Osteoblast (primary cell): ENCODE measurements at regions not wholly inside any gene's neighbourhood (a gene's known extent, or its start where the extent isn't known, plus 50 kb on each side); places are given as distances from the start of the nearest gene placed in this dataset.

Experiments used
- DNase-seq: peaks from one replicate; pipeline ENCODE4 v3.0.0; 2011; ENCODE audit warnings: low spot score, mixed read lengths; ENCODE audit not compliant: insufficient read length; ENCODE audit errors: missing footprints
- H2AFZ ChIP-seq: 2 replicates; pipeline ENCODE4 v1.6.0; 2011; ENCODE audit warnings: mild to moderate bottlenecking, low read length
- H3K27ac ChIP-seq: 2 replicates; pipeline ENCODE4 v1.5.1; 2011; ENCODE audit warnings: mild to moderate bottlenecking, low read depth, low read length, moderate library complexity
- H3K27me3 ChIP-seq: 2 replicates; pipeline ENCODE4 v1.6.0; 2012; ENCODE audit warnings: mild to moderate bottlenecking, control low read depth, inconsistent platforms, low read length, moderate library complexity; ENCODE audit not compliant: insufficient read depth
- H3K36me3 ChIP-seq: 2 replicates; pipeline ENCODE4 v1.5.1; 2011; ENCODE audit warnings: mild to moderate bottlenecking, low read length, control low read depth, moderate library complexity; ENCODE audit not compliant: insufficient read depth
- H3K4me1 ChIP-seq: 2 replicates; pipeline ENCODE4 v1.5.1; 2011; ENCODE audit warnings: mild to moderate bottlenecking, low read length, control low read depth, moderate library complexity; ENCODE audit not compliant: insufficient read depth
- H3K4me2 ChIP-seq: 2 replicates; pipeline ENCODE4 v1.6.0; 2011; ENCODE audit warnings: mild to moderate bottlenecking, low read length; ENCODE audit not compliant: insufficient read depth
- H3K4me3 ChIP-seq: fragments of 200-600 bp; sonication (generic); 3 replicates; pipeline ENCODE4 v1.5.1; 2012; ENCODE audit warnings: mild to moderate bottlenecking, low read length, inconsistent platforms; ENCODE audit not compliant: insufficient read depth
- H3K79me2 ChIP-seq: 2 replicates; pipeline ENCODE4 v1.6.0; 2012; ENCODE audit warnings: mild to moderate bottlenecking, low read length, control low read depth, inconsistent platforms; ENCODE audit not compliant: insufficient read depth
- H3K9me3 ChIP-seq: 2 replicates; pipeline ENCODE4 v1.5.1; 2011; ENCODE audit warnings: low read depth, low read length, control low read depth
- H4K20me1 ChIP-seq: 2 replicates; pipeline ENCODE4 v1.6.0; 2012; ENCODE audit warnings: mild to moderate bottlenecking, low read length, control low read depth; ENCODE audit not compliant: insufficient read depth
- CTCF ChIP-seq: IDR thresholded peaks from 2 replicates; pipeline ENCODE4 v1.5.1; 2011; ENCODE audit warnings: mild to moderate bottlenecking, low read depth, low read length, moderate library complexity; ENCODE audit errors: extremely low read depth

GRCh38 chr13:31056644-31057271 is 104.9 kb downstream of the HSPH1 start:
- peak; percentile 32 for TF ChIP-seq CTCF
- H3K4me2 ChIP-seq: peak overlapping the region; percentile 37
- H3K27ac ChIP-seq: no peak overlapping the region
- peaks cover 6% of the 10 kb centered on the region for H3K27me3 ChIP-seq
- no peaks in the 10 kb centered on the region for H3K36me3 ChIP-seq
- no peak overlapping the region for H3K4me3 ChIP-seq
- no peaks in the 10 kb centered on the region for H3K4me1 ChIP-seq
- H4K20me1 ChIP-seq: no peaks in the 10 kb centered on the region
- no peaks in the 10 kb centered on the region for H3K79me2 ChIP-seq
- no peaks in the 10 kb centered on the region for H3K9me3 ChIP-seq
- H2AFZ ChIP-seq: no peak overlapping the region
- no peak for DNase-seq

GRCh38 chr13:31055589-31055988 is 106.1 kb downstream of the HSPH1 start:
- H2AFZ ChIP-seq: no peak overlapping the region
- TF ChIP-seq CTCF: no peak
- no peaks in the 10 kb centered on the region for H3K36me3 ChIP-seq

GRCh38 chr13:31054632-31055031 is 107.1 kb downstream of the HSPH1 start:
- Histone ChIP-seq H3K4me2 (no peak overlapping the region), H3K4me3 (no peak overlapping the region), H3K27me3 (peaks cover 6% of the 10 kb centered on the region), H3K9me3 (no peaks in the 10 kb centered on the region), H3K4me1 (peaks cover 11% of the 10 kb centered on the region), H3K27ac (no peak overlapping the region), H2AFZ (no peak overlapping the region), H3K36me3 (no peaks in the 10 kb centered on the region), H3K79me2 (no peaks in the 10 kb centered on the region), H4K20me1 (no peaks in the 10 kb centered on the region)
- TF ChIP-seq CTCF: no peak
- no peak for DNase-seq

More at GRCh38 chr13:31055589-31055988, 106.1 kb downstream of the HSPH1 start:
- DNase-seq: no peak
- peaks cover 6% of the 10 kb centered on the region for H3K4me1 ChIP-seq
- H3K4me3 ChIP-seq: no peak overlapping the region
- no peaks in the 10 kb centered on the region for H4K20me1 ChIP-seq
- no peak overlapping the region for H3K4me2 ChIP-seq
- no peaks in the 10 kb centered on the region for H3K79me2 ChIP-seq
- no peaks in the 10 kb centered on the region for H3K9me3 ChIP-seq
- H3K27me3 ChIP-seq: peaks cover 6% of the 10 kb centered on the region
- H3K27ac ChIP-seq: no peak overlapping the region

- H3K79me2 ChIP-seq: no peaks in the 10 kb centered on the region
- H3K4me2 ChIP-seq: no peak overlapping the region
- H3K36me3 ChIP-seq: no peaks in the 10 kb centered on the region
- TF ChIP-seq CTCF: no peak
- no peak overlapping the region for H3K27ac ChIP-seq
- H3K9me3 ChIP-seq: no peaks in the 10 kb centered on the region
- H3K4me3 ChIP-seq: no peak overlapping the region
- H2AFZ ChIP-seq: no peak overlapping the region
- H3K27me3 ChIP-seq: peaks cover 3% of the 10 kb centered on the region
- DNase-seq: no peak
- peaks cover 11% of the 10 kb centered on the region for H3K4me1 ChIP-seq
- H4K20me1 ChIP-seq: no peaks in the 10 kb centered on the region
Measured at GRCh38 chr13:31053896-31054295, 107.8 kb downstream of the HSPH1 start.
